AG04449 (cell line): ENCODE measurements at regions not wholly inside any gene's neighbourhood (a gene's known extent, or its start where the extent isn't known, plus 50 kb on each side); places are given as distances from the start of the nearest gene placed in this dataset.

Source experiments
- CTCF ChIA-PET: fragments of 350-600 bp; formaldehyde crosslinking; extraction: SDS; loops from one replicate; lab custom pipeline; 2021; ENCODE audit warnings: antibody characterized with exemption; lab: Yijun Ruan, JAX
- POLR2A ChIA-PET: fragments of 400-600, 350-600 bp; formaldehyde crosslinking; extraction: SDS; loops from one replicate; lab custom pipeline; 2020; ENCODE audit warnings: antibody characterized with exemption, inconsistent platforms; lab: Yijun Ruan, JAX
- DNase-seq: peaks from one replicate; pipeline ENCODE4 v3.0.0-alpha.2; 2010; ENCODE audit warnings: low read depth, low spot score
- H3K4me3 ChIP-seq: 2 replicates; pipeline ENCODE4 v1.5.1; 2011; ENCODE audit warnings: low read depth, mild to moderate bottlenecking, control low read depth, low read length
- TF ChIP-seq, protein P1 (sequence below): IDR thresholded peaks from one replicate; pipeline ENCODE4 v1.5.1; 2011; ENCODE audit warnings: mild to moderate bottlenecking, moderate library complexity, low read length, control low read depth, inconsistent platforms; ENCODE audit not compliant: insufficient read depth; ENCODE audit errors: missing control alignments

GRCh38 chrX:109940411-109940810 is 62.5 kb upstream of the TMEM164 start:
- ChIA-PET CTCF (no interaction called here), POLR2A (no interaction called here)
- DNase-seq: no peak
- TF ChIP-seq, protein P1, sequence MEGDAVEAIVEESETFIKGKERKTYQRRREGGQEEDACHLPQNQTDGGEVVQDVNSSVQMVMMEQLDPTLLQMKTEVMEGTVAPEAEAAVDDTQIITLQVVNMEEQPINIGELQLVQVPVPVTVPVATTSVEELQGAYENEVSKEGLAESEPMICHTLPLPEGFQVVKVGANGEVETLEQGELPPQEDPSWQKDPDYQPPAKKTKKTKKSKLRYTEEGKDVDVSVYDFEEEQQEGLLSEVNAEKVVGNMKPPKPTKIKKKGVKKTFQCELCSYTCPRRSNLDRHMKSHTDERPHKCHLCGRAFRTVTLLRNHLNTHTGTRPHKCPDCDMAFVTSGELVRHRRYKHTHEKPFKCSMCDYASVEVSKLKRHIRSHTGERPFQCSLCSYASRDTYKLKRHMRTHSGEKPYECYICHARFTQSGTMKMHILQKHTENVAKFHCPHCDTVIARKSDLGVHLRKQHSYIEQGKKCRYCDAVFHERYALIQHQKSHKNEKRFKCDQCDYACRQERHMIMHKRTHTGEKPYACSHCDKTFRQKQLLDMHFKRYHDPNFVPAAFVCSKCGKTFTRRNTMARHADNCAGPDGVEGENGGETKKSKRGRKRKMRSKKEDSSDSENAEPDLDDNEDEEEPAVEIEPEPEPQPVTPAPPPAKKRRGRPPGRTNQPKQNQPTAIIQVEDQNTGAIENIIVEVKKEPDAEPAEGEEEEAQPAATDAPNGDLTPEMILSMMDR: no peak
- no peak overlapping the region for H3K4me3 ChIP-seq

GRCh38 chrX:109943092-109943739 is 59.7 kb upstream of the TMEM164 start:
- CTCF ChIA-PET: interaction anchor here (1.1 to 1.2 kb wide), 2 partner anchors 9 to 203 kb away, joined by 3 to 4 read pairs; no protein-coding TSS in a partner anchor

DNA sequence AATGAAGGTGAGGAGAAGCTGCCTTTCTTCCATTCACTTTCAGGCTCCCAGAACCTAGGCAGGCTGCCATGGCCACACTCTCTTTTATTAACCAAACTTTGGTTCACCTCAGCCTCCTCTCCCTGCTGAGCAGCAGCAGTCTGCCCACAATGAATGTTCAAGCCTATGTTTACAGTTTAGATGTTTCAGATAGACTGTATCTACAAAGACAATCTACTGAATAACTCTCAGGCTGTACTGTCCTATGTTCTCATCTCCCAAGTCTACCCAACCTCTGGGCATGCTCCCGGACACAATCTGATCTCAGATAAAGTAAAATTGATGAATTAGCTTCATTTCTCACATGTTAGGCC is 59.2 kb upstream of the TMEM164 start:
- DNase-seq: no peak
- CTCF ChIA-PET: interaction anchor here (1.1 kb wide), 1 partner anchor 203 kb away, joined by 4 read pairs; no protein-coding TSS in a partner anchor
- POLR2A ChIA-PET: no interaction called here
- TF ChIP-seq, protein P1: no peak
- H3K4me3 ChIP-seq: no peak overlapping the region

More at GRCh38 chrX:109943092-109943739, 59.7 kb upstream of the TMEM164 start:
- DNase-seq: no peak
- no peak overlapping the region for H3K4me3 ChIP-seq
- POLR2A ChIA-PET: no interaction called here
- TF ChIP-seq, protein P1: no peak

GRCh38 chrX:109952050-109952449 is 50.9 kb upstream of the TMEM164 start:
- CTCF ChIA-PET: no interaction called here
- POLR2A ChIA-PET: no interaction called here
- no peak overlapping the region for H3K4me3 ChIP-seq
- TF ChIP-seq, protein P1: no peak
- no peak for DNase-seq

DNA sequence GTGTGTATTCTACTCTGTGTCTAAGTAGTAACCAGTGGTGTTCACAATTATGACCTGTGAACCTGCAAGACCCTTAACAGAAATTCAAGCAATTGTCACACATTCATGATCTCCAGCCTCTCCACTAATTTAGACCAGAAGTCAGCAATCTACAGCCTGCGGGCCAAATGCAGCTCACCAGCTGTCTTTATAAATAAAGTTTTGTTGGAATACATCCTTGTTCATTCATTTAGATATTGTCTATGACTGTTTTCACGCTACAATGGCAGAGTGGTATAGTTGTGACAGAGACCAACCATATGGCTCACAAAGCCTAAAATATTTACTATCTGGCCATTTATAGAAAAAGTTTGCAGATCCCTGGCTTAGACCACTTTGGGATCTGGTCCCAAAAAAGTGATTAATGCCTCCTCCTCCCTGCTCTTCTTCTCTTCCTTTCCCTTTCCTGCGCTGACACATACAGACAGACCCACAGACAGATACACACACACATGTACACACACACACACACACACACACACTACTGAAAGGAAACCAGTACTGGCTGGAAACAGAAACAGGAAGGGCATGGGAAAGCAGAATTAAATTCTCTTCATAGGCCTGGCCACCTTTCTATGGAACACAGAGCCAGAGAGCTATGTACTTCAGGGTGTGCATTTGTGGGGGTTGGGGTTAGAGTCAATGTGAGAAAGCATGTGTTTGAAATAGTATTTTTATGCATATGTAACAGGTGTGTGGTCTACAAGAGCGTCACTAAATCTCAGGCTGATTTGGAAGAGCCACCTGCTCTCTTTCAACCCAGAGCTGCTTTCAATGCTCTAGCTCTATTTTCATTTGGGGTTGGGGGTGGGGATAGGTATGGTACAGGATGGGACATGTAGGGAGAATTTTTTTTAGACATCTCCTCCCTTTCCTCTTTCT is 49.7 kb upstream of the TMEM164 start:
- POLR2A ChIA-PET: no interaction called here
- CTCF ChIA-PET: interaction anchor here (1.4 kb wide), 1 partner anchor 43 kb away, joined by 3 read pairs; no protein-coding TSS in a partner anchor
- H3K4me3 ChIP-seq: no peak overlapping the region
- TF ChIP-seq, protein P1: no peak
- no peak for DNase-seq
